Caco-2 (cell line): ENCODE measurements at regions not wholly inside any gene's neighbourhood (a gene's known extent, or its start where the extent isn't known, plus 50 kb on each side); places are given as distances from the start of the nearest gene placed in this dataset.

Experiments used
- BruUV-seq: library from RNA; stranded (reverse); fragments of 400-500 nt; replicated peaks from 2 replicates; lab custom pipeline; 2021; lab: Mats Ljungman, UMichigan
- CTCF ChIA-PET: fragments of 300-600 bp; sonication (Branson Sonifier 250); formaldehyde crosslinking; loops from one replicate; lab custom pipeline; 2022; ENCODE audit warnings: antibody characterized with exemption; lab: Charles Lee
- POLR2A ChIA-PET: fragments of 300-600 bp; sonication (Branson Sonifier 250); formaldehyde crosslinking; loops from one replicate; lab custom pipeline; 2022; ENCODE audit warnings: antibody characterized with exemption; lab: Charles Lee
- DNase-seq, 2 experiments: peaks; one replicate each; pipeline versions ENCODE4 v3.0.0 to v3.0.0-alpha.2; 2020 to 2022
- H3K27me3 ChIP-seq: replicated peaks from 2 replicates; pipeline ENCODE4 v1.6.0; 2011; ENCODE audit warnings: low read length; ENCODE audit not compliant: control insufficient read depth, insufficient read depth
- H3K36me3 ChIP-seq: 2 replicates; pipeline ENCODE4 v1.5.1; 2011; ENCODE audit warnings: low read length; ENCODE audit not compliant: control insufficient read depth, insufficient read depth
- H3K4me1 ChIP-seq: fragments of 250-450 bp; sonication (Bioruptor Pico); 2 replicates; pipeline ENCODE4 v1.5.1; 2020; ENCODE audit warnings: mild to moderate bottlenecking
- H3K4me3 ChIP-seq: 2 replicates; pipeline ENCODE4 v1.5.1; 2011; ENCODE audit warnings: low read depth, mild to moderate bottlenecking, control low read depth, low read length
- H3K9me3 ChIP-seq: fragments of 250-450 bp; sonication (Bioruptor Pico); 2 replicates; pipeline ENCODE4 v1.5.1; 2020; ENCODE audit warnings: mild to moderate bottlenecking, moderate library complexity
- H3K27ac Mint-ChIP-seq: one replicate; pipeline ENCODE4 v1.8.0; 2022; ENCODE audit warnings: mixed read lengths; ENCODE audit not compliant: unreplicated experiment
- H3K27me3 Mint-ChIP-seq: one replicate; pipeline ENCODE4 v1.8.0; 2022; ENCODE audit warnings: mixed read lengths; ENCODE audit not compliant: insufficient read depth, unreplicated experiment
- H3K36me3 Mint-ChIP-seq: one replicate; pipeline ENCODE4 v1.8.0; 2022; ENCODE audit warnings: mild to moderate bottlenecking, mixed read lengths; ENCODE audit not compliant: insufficient read depth, unreplicated experiment
- H3K4me1 Mint-ChIP-seq: one replicate; pipeline ENCODE4 v1.8.0; 2022; ENCODE audit warnings: low read depth, mixed read lengths; ENCODE audit not compliant: unreplicated experiment
- H3K4me3 Mint-ChIP-seq: one replicate; pipeline ENCODE4 v1.8.0; 2022; ENCODE audit warnings: mild to moderate bottlenecking, moderate library complexity, mixed read lengths; ENCODE audit not compliant: unreplicated experiment
- H3K9me3 Mint-ChIP-seq: one replicate; pipeline ENCODE4 v1.8.0; 2022; ENCODE audit warnings: mixed read lengths; ENCODE audit not compliant: unreplicated experiment
- CTCF ChIP-seq, 2 experiments: fragments of 200-600 bp in 1 of 2; IDR thresholded peaks; 1 replicate in 1 of 2; 2 replicates in 1 of 2; pipeline versions ENCODE4 v1.5.1 to v1.8.0; 2011 to 2022; ENCODE audit warnings: antibody characterized with exemption in 1 of 2, control low read depth in 1 of 2, inconsistent platforms in 1 of 2, low read depth in 1 of 2, low read length in 1 of 2, mild to moderate bottlenecking in 1 of 2, moderate library complexity in 1 of 2; ENCODE audit not compliant: insufficient read depth in 1 of 2, severe bottlenecking in 1 of 2, unreplicated experiment in 1 of 2
- intact Hi-C: fragments of 100-400 bp; cut with micrococcal nuclease; formaldehyde crosslinking; loops from one replicate; pipeline ENCODE4 v1.10.0; 2022; ENCODE audit not compliant: unreplicated experiment

GRCh38 chr10:90526721-90527120 lies 331.1 kb downstream of the HTR7 start:
- DNase-seq: no peak
- POLR2A ChIA-PET: no interaction called here
- H3K27me3 ChIP-seq: no peaks in the 10 kb centered on the region
- Mint-ChIP-seq H3K27me3 (peaks cover 6% of the 10 kb centered on the region), H3K4me3 (no peak overlapping the region), H3K4me1 (no peaks in the 10 kb centered on the region), H3K9me3 (no peaks in the 10 kb centered on the region), H3K36me3 (no peaks in the 10 kb centered on the region), H3K27ac (no peak overlapping the region)
- H3K36me3 ChIP-seq: no peaks in the 10 kb centered on the region
- H3K9me3 ChIP-seq: no peaks in the 10 kb centered on the region
- TF ChIP-seq CTCF (IDR thresholded peaks at IDR 0.05; ENCODE audit: insufficient read depth in 1 of 2, low read depth in 1 of 2, low read length in 1 of 2, severe bottlenecking in 1 of 2, unreplicated experiment in 1 of 2): no peak
- intact Hi-C loops: no loop called here
- H3K4me1 ChIP-seq: no peaks in the 10 kb centered on the region
- no peak overlapping the region for H3K4me3 ChIP-seq
- no TSS peak for BruUV-seq
- CTCF ChIA-PET: no interaction called here

- H3K36me3 ChIP-seq: no peaks in the 10 kb centered on the region
- DNase-seq: no peak
- no peaks in the 10 kb centered on the region for H3K4me1 Mint-ChIP-seq
- H3K36me3 Mint-ChIP-seq: no peaks in the 10 kb centered on the region
- H3K4me1 ChIP-seq: no peaks in the 10 kb centered on the region
- no peak for TF ChIP-seq CTCF (IDR thresholded peaks at IDR 0.05; ENCODE audit: insufficient read depth in 1 of 2, low read depth in 1 of 2, low read length in 1 of 2, severe bottlenecking in 1 of 2, unreplicated experiment in 1 of 2)
- no peaks in the 10 kb centered on the region for H3K9me3 ChIP-seq
- intact Hi-C loops: no loop called here
- no peak overlapping the region for H3K4me3 Mint-ChIP-seq
- H3K27ac Mint-ChIP-seq: no peak overlapping the region
- peaks cover 6% of the 10 kb centered on the region for H3K27me3 Mint-ChIP-seq
- H3K9me3 Mint-ChIP-seq: no peaks in the 10 kb centered on the region
- H3K4me3 ChIP-seq: no peak overlapping the region
- no peaks in the 10 kb centered on the region for H3K27me3 ChIP-seq
- no TSS peak for BruUV-seq
- ChIA-PET CTCF (no interaction called here), POLR2A (no interaction called here)
These were observed 327.3 kb downstream of the HTR7 start for GRCh38 chr10:90530521-90530920.

- H3K27ac Mint-ChIP-seq: no peak overlapping the region
- no peak for DNase-seq
- ChIA-PET POLR2A (no interaction called here), CTCF (no interaction called here)
- H3K4me1 Mint-ChIP-seq: no peaks in the 10 kb centered on the region
- no TSS peak for BruUV-seq
- no peaks in the 10 kb centered on the region for H3K9me3 Mint-ChIP-seq
- no peaks in the 10 kb centered on the region for H3K36me3 Mint-ChIP-seq
- peaks cover 3% of the 10 kb centered on the region for H3K27me3 Mint-ChIP-seq
- H3K36me3 ChIP-seq: no peaks in the 10 kb centered on the region
- no peak overlapping the region for H3K4me3 Mint-ChIP-seq
- no peak overlapping the region for H3K4me3 ChIP-seq
- no peaks in the 10 kb centered on the region for H3K4me1 ChIP-seq
- H3K27me3 ChIP-seq: no peaks in the 10 kb centered on the region
- no peak for TF ChIP-seq CTCF (IDR thresholded peaks at IDR 0.05; ENCODE audit: insufficient read depth in 1 of 2, low read depth in 1 of 2, low read length in 1 of 2, severe bottlenecking in 1 of 2, unreplicated experiment in 1 of 2)
- intact Hi-C loops: no loop called here
- peaks cover 6% of the 10 kb centered on the region; the same call in 1 of the 2 replicates for H3K9me3 ChIP-seq
These were observed 300.5 kb downstream of the HTR7 start for GRCh38 chr10:90557385-90557784.
